MM.1S (cell line): ENCODE measurements at regions not wholly inside any gene's neighbourhood (a gene's known extent, or its start where the extent isn't known, plus 50 kb on each side); places are given as distances from the start of the nearest gene placed in this dataset.

Experiments used
- DNase-seq: peaks from one replicate; pipeline ENCODE4 v3.0.0-alpha.2; 2015
- H2AFZ ChIP-seq: fragments of 300-600 bp; sonication (generic); 2 replicates; pipeline ENCODE4 v1.6.0; 2016; ENCODE audit warnings: antibody characterized with exemption, low read length
- H3F3A ChIP-seq: fragments of 300-600 bp; sonication (generic); 2 replicates; pipeline ENCODE4 v1.6.1; 2016; ENCODE audit warnings: mild to moderate bottlenecking, antibody characterized with exemption, low read length, moderate library complexity, mixed read lengths; ENCODE audit not compliant: insufficient read depth
- H3K27ac ChIP-seq: fragments of 300-600 bp; sonication (generic); 2 replicates; pipeline ENCODE4 v1.5.1; 2016; ENCODE audit warnings: mild to moderate bottlenecking, low read length
- H3K27me3 ChIP-seq: fragments of 300-600 bp; sonication (generic); replicated peaks from 2 replicates; pipeline ENCODE4 v1.6.0; 2016; ENCODE audit warnings: low read length; ENCODE audit not compliant: insufficient read depth
- H3K36me3 ChIP-seq: fragments of 300-600 bp; sonication (generic); replicated peaks from 2 replicates; pipeline ENCODE4 v1.6.1; 2016; ENCODE audit warnings: mild to moderate bottlenecking, low read length, mixed read lengths; ENCODE audit not compliant: insufficient read depth
- H3K4me1 ChIP-seq: fragments of 300-600 bp; sonication (generic); 2 replicates; pipeline ENCODE4 v1.6.1; 2016; ENCODE audit warnings: low read length, mixed read lengths
- H3K4me2 ChIP-seq: fragments of 300-600 bp; sonication (generic); 2 replicates; pipeline ENCODE4 v1.6.0; 2016; ENCODE audit warnings: low read depth, low read length
- H3K4me3 ChIP-seq: fragments of 300-600 bp; sonication (generic); 2 replicates; pipeline ENCODE4 v1.5.1; 2016; ENCODE audit warnings: low read length, mixed read lengths
- H3K79me2 ChIP-seq: fragments of 300-600 bp; sonication (generic); 2 replicates; pipeline ENCODE4 v1.6.1; 2016; ENCODE audit warnings: mixed run types, low read length, mixed read lengths
- H3K9ac ChIP-seq: fragments of 300-600 bp; sonication (generic); 2 replicates; pipeline ENCODE4 v1.6.1; 2016; ENCODE audit warnings: low read length, mixed read lengths
- H3K9me2 ChIP-seq: fragments of 300-600 bp; sonication (generic); replicated peaks from 2 replicates; pipeline ENCODE4 v1.6.1; 2016; ENCODE audit warnings: mild to moderate bottlenecking, low read length, mixed read lengths; ENCODE audit not compliant: insufficient read depth
- H3K9me3 ChIP-seq: fragments of 300-600 bp; sonication (generic); replicated peaks from 2 replicates; pipeline ENCODE4 v1.6.1; 2016; ENCODE audit warnings: mild to moderate bottlenecking, low read length, mixed read lengths; ENCODE audit not compliant: insufficient read depth
- H4K20me1 ChIP-seq: fragments of 300-600 bp; sonication (generic); 2 replicates; pipeline ENCODE4 v1.6.1; 2016; ENCODE audit warnings: mild to moderate bottlenecking, low read length, moderate library complexity, mixed read lengths; ENCODE audit not compliant: insufficient read depth
- EZH2 ChIP-seq: fragments of 300-600 bp; sonication (generic); optimal IDR thresholded peaks from 2 replicates; pipeline ENCODE3; 2017; ENCODE audit warnings: low read depth, mild to moderate bottlenecking, antibody characterized with exemption, low read length, mixed read lengths
- EZH2phosphoT487 ChIP-seq: fragments of 300-600 bp; sonication (generic); IDR thresholded peaks from 2 replicates; pipeline ENCODE4 v1.6.1; 2018; ENCODE audit warnings: antibody characterized with exemption, low read length
- TF ChIP-seq, protein P1 (sequence below): fragments of 300-600 bp; sonication (generic); IDR thresholded peaks from 2 replicates; pipeline ENCODE4 v1.5.1; 2016; ENCODE audit warnings: antibody characterized with exemption, low read length, mixed read lengths

DNA sequence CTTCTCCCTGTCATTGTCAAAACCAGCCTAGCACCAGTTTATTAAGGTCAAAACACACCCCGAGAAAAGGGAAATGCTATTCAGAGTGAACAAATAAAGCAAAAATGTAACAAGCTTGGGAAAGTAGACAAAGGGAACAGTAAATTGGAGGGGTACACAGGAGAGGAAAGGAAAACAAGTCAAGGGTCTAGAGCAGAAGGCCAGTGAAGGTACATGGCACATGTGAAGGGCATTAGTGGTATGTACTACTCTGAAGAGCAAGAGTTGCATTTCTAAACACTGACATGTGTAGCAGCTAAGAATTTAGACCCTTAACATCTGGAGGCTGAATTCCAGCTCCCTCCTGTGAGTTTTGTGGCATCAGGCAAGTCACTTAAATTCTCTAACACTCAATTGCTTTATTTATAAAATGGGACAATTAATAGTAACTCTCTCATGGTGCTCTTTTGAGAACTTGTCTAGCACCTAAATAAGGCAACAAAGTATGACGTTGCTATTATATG lies 244.3 kb upstream of the ADAMTS9 start:
- no peak for DNase-seq

DNA sequence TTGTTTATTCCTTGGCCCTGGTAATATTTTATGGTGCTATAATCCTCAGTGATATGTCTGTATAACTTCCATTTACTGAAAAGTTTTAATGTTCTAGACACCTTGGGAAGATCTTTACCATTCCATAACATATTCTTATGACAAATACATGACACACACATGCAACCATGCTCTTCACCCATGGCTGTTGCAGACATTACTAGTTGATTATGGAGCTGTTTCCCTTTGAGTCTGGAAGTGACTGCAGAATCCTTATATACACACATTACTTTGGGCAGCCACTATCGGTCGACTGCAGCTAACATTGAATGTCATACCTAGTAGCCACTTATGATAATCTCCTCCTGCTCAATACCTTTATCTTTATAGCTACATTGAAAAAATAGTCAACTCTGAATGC lies 243.1 kb upstream of the ADAMTS9 start:
- H3K79me2 ChIP-seq = no peaks in the 10 kb centered on the region
- no peak for DNase-seq
- H3K9me3 ChIP-seq = no peaks in the 10 kb centered on the region
- no peaks in the 10 kb centered on the region for H3K36me3 ChIP-seq
- no peaks in the 10 kb centered on the region for H3K9me2 ChIP-seq
- TF ChIP-seq EZH2phosphoT487 (no peak), EZH2 (no peak)
- TF ChIP-seq, protein P1, sequence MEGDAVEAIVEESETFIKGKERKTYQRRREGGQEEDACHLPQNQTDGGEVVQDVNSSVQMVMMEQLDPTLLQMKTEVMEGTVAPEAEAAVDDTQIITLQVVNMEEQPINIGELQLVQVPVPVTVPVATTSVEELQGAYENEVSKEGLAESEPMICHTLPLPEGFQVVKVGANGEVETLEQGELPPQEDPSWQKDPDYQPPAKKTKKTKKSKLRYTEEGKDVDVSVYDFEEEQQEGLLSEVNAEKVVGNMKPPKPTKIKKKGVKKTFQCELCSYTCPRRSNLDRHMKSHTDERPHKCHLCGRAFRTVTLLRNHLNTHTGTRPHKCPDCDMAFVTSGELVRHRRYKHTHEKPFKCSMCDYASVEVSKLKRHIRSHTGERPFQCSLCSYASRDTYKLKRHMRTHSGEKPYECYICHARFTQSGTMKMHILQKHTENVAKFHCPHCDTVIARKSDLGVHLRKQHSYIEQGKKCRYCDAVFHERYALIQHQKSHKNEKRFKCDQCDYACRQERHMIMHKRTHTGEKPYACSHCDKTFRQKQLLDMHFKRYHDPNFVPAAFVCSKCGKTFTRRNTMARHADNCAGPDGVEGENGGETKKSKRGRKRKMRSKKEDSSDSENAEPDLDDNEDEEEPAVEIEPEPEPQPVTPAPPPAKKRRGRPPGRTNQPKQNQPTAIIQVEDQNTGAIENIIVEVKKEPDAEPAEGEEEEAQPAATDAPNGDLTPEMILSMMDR = no peak
- H3K9ac ChIP-seq = no peak overlapping the region
- no peaks in the 10 kb centered on the region for H3F3A ChIP-seq
- H4K20me1 ChIP-seq = no peaks in the 10 kb centered on the region
- H3K4me3 ChIP-seq = no peak overlapping the region
- H3K4me1 ChIP-seq = no peaks in the 10 kb centered on the region
- no peaks in the 10 kb centered on the region for H3K27me3 ChIP-seq
- H2AFZ ChIP-seq = no peak overlapping the region
- H3K27ac ChIP-seq = no peak overlapping the region
- H3K4me2 ChIP-seq = no peak overlapping the region

More for the DNA sequence above, 244.3 kb upstream of the ADAMTS9 start:
- no peaks in the 10 kb centered on the region for H3K79me2 ChIP-seq
- no peaks in the 10 kb centered on the region for H3K9me2 ChIP-seq
- H2AFZ ChIP-seq = no peak overlapping the region
- H3K27ac ChIP-seq = no peak overlapping the region
- TF ChIP-seq EZH2phosphoT487 (no peak), EZH2 (no peak)
- TF ChIP-seq, protein P1 = no peak
- no peaks in the 10 kb centered on the region for H3K36me3 ChIP-seq
- H3K27me3 ChIP-seq = no peaks in the 10 kb centered on the region
- no peaks in the 10 kb centered on the region for H3K4me1 ChIP-seq
- H3K9me3 ChIP-seq = no peaks in the 10 kb centered on the region
- no peak overlapping the region for H3K4me2 ChIP-seq
- H3K4me3 ChIP-seq = no peak overlapping the region
- H3F3A ChIP-seq = no peaks in the 10 kb centered on the region
- no peak overlapping the region for H3K9ac ChIP-seq
- H4K20me1 ChIP-seq = no peaks in the 10 kb centered on the region

DNA sequence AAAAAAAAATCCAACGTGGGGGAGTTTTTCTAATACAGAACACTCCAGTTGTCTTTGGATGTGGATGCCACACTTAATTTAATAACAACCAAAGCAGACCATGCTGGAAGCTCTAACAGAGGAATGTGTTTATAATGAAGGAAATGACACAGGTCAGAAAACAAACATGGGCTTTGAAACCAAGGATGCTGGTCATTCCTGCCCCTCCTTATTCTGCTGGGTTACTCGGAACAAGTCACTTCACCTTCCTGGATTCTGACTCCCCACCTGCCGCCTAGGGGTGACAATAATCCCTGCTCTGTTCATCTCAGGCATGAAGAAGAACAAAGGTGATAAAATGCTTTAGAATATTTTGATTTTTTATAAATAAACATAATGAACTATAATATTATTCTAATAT lies 240.9 kb upstream of the ADAMTS9 start:
- DNase-seq = no peak
- TF ChIP-seq EZH2 (no peak), EZH2phosphoT487 (no peak)
- TF ChIP-seq, protein P1 = no peak
- no peak overlapping the region for H3K4me3 ChIP-seq
- H3K4me2 ChIP-seq = no peak overlapping the region
- no peaks in the 10 kb centered on the region for H3K9me3 ChIP-seq
- no peak overlapping the region for H3K9ac ChIP-seq
- no peaks in the 10 kb centered on the region for H4K20me1 ChIP-seq
- H3K27ac ChIP-seq = no peak overlapping the region
- H3K4me1 ChIP-seq = no peaks in the 10 kb centered on the region
- H3K36me3 ChIP-seq = no peaks in the 10 kb centered on the region
- H3K27me3 ChIP-seq = no peaks in the 10 kb centered on the region
- no peaks in the 10 kb centered on the region for H3F3A ChIP-seq
- H2AFZ ChIP-seq = no peak overlapping the region
- no peaks in the 10 kb centered on the region for H3K9me2 ChIP-seq
- H3K79me2 ChIP-seq = no peaks in the 10 kb centered on the region
